GM12878 (cell line): ENCODE measurements at regions not wholly inside any gene's neighbourhood (a gene's known extent, or its start where the extent isn't known, plus 50 kb on each side); places are given as distances from the start of the nearest gene placed in this dataset.

Source experiments
- ATAC-seq: fragments of 200-7000 bp; cut with Tn5 transposase; 3 replicates; pipeline ENCODE4 v1.9.1; 2020; ENCODE audit warnings: mild to moderate bottlenecking, moderate library complexity
- BruUV-seq: library from RNA; stranded (reverse); fragments of 400-500 nt; replicated peaks from 2 replicates; lab custom pipeline; 2021; lab: Mats Ljungman, UMichigan
- CTCF ChIA-PET: fragments of 300-600 bp; sonication (Branson Sonifier 250); formaldehyde crosslinking; extraction: SDS; loops from one replicate; lab custom pipeline; 2021; ENCODE audit warnings: inconsistent platforms; lab: Yijun Ruan, JAX
- POLR2A ChIA-PET: fragments of 350-600 bp; formaldehyde crosslinking; extraction: SDS; loops from one replicate; lab custom pipeline; 2021; ENCODE audit warnings: inconsistent platforms; lab: Charles Lee
- RAD21 ChIA-PET: fragments of 300-600 bp; sonication (Branson Sonifier 250); formaldehyde crosslinking; loops from one replicate; lab custom pipeline; 2023; ENCODE audit warnings: antibody characterized with exemption; ENCODE audit not compliant: unreplicated experiment; lab: Charles Lee
- SMC1A ChIA-PET: fragments of 300-600 bp; sonication (Branson Sonifier 250); formaldehyde crosslinking; loops from one replicate; lab custom pipeline; 2023; ENCODE audit not compliant: unreplicated experiment, uncharacterized antibody; lab: Charles Lee
- DNase-seq: peaks from one replicate; pipeline ENCODE4 v3.0.0-alpha.2; 2011; ENCODE audit warnings: low read depth, low spot score
- FAIRE-seq: peaks from 3 replicates; lab custom pipeline; 2011; peaks lifted over from hg19 to GRCh38; lab: Jason Lieb, UNC
- H2AFZ ChIP-seq: 2 replicates; pipeline ENCODE4 v1.6.0; 2011; ENCODE audit warnings: low read depth, low read length, control low read depth; ENCODE audit not compliant: control insufficient read depth
- H3K27ac ChIP-seq: 2 replicates; pipeline ENCODE4 v1.5.1; 2011; ENCODE audit warnings: control low read depth; ENCODE audit not compliant: control insufficient read depth, insufficient read depth
- H3K27me3 ChIP-seq, 2 experiments: replicated peaks in 1 of 2; 2 replicates each; pipeline versions ENCODE4 v1.6.0 to v1.6.1; 2011; ENCODE audit warnings: low read length in 1 of 2; ENCODE audit not compliant: control insufficient read depth in 2 of 2, insufficient read depth in 2 of 2
- H3K36me3 ChIP-seq, 2 experiments: 2 replicates each; pipeline ENCODE4 v1.5.1; 2011; ENCODE audit warnings: low read length in 1 of 2; ENCODE audit not compliant: control insufficient read depth in 2 of 2, insufficient read depth in 2 of 2
- H3K4me1 ChIP-seq: 2 replicates; pipeline ENCODE4 v1.6.1; 2011; ENCODE audit warnings: mild to moderate bottlenecking, low read length, moderate library complexity, mixed read lengths; ENCODE audit not compliant: control insufficient read depth, insufficient read depth
- H3K4me2 ChIP-seq: 2 replicates; pipeline ENCODE4 v1.6.0; 2011; ENCODE audit warnings: control low read depth; ENCODE audit not compliant: control insufficient read depth, insufficient read depth
- H3K4me3 ChIP-seq: fragments of 200-600 bp; sonication (generic); 2 replicates; pipeline ENCODE4 v1.5.1; 2016
- H3K79me2 ChIP-seq: 2 replicates; pipeline ENCODE4 v1.6.0; 2011; ENCODE audit warnings: low read length; ENCODE audit not compliant: control insufficient read depth, insufficient read depth
- H3K9ac ChIP-seq: 2 replicates; pipeline ENCODE4 v1.8.0; 2011; ENCODE audit warnings: low read length, control low read depth, mixed read lengths; ENCODE audit not compliant: control insufficient read depth, insufficient read depth
- H3K9me3 ChIP-seq: replicated peaks from 3 replicates; pipeline ENCODE4 v1.5.1; 2011; ENCODE audit warnings: mild to moderate bottlenecking, low read length; ENCODE audit not compliant: control insufficient read depth, insufficient read depth
- H4K20me1 ChIP-seq: 2 replicates; pipeline ENCODE4 v1.6.0; 2011; ENCODE audit not compliant: control insufficient read depth, insufficient read depth
- BACH1 ChIP-seq: fragments of 450-650 bp; IDR thresholded peaks from 2 replicates; pipeline ENCODE4 v1.6.1; 2017; ENCODE audit warnings: mild to moderate bottlenecking, borderline replicate concordance
- CHD2 ChIP-seq: IDR thresholded peaks from 2 replicates; pipeline ENCODE4 v1.6.1; 2011; ENCODE audit warnings: low read depth, low read length, improper control_type of control experiment, borderline replicate concordance
- MTA2 ChIP-seq: fragments of 450-650 bp; IDR thresholded peaks from 2 replicates; pipeline ENCODE4 v1.6.1; 2016; ENCODE audit warnings: low read depth, mild to moderate bottlenecking, moderate library complexity
- RELB ChIP-seq: fragments of 450-650 bp; IDR thresholded peaks from 2 replicates; pipeline ENCODE4 v1.6.1; 2017; ENCODE audit warnings: low read depth, mild to moderate bottlenecking, moderate library complexity
- RUNX3 ChIP-seq: IDR thresholded peaks from 2 replicates; pipeline ENCODE4 v1.6.1; 2012; ENCODE audit warnings: low read length, inconsistent platforms
- SMARCA5 ChIP-seq: fragments of 450-650 bp; IDR thresholded peaks from 2 replicates; pipeline ENCODE4 v1.6.1; 2017; ENCODE audit warnings: mild to moderate bottlenecking
- WGBS: methylation state at CpG from one replicate; pipeline ENCODE4 v1.1.6; 2016; ENCODE audit warnings: low lambda C conversion rate; ENCODE audit not compliant: insufficient replicate concordance, insufficient coverage; ENCODE audit errors: missing lambda C conversion rate; 5-methylcytosine and 5-hydroxymethylcytosine counted together
- in situ Hi-C: fragments of 300-500 bp; cut with MboI; formaldehyde crosslinking; loops from 9 replicates; pipeline ENCODE4 v1.14.3; 2018; ENCODE audit warnings: mixed read lengths
- intact Hi-C: fragments of 100-400 bp; cut with micrococcal nuclease; formaldehyde crosslinking; loops from one replicate; pipeline ENCODE4 v1.14.2; 2022; ENCODE audit not compliant: unreplicated experiment

- no peaks in the 10 kb centered on the region for H3K36me3 ChIP-seq
- H2AFZ ChIP-seq = no peak overlapping the region
- CTCF ChIA-PET = interaction anchor here (0.6 to 8.3 kb wide), 7 partner anchors 8 to 686 kb away, joined by 3 to 318 read pairs (median 4); no protein-coding TSS in a partner anchor
- DNase-seq (no peak), ATAC-seq (peak; percentile 39; the same call in 2 of the 3 replicates), FAIRE-seq (no peak)
- no peaks in the 10 kb centered on the region for H3K27me3 ChIP-seq
- POLR2A ChIA-PET = no interaction called here
- no peaks in the 10 kb centered on the region for H3K79me2 ChIP-seq
- H3K9ac ChIP-seq = no peak overlapping the region
- no peaks in the 10 kb centered on the region for H3K9me3 ChIP-seq
- TF ChIP-seq BACH1 (no peak), RELB (no peak), CHD2 (no peak), SMARCA5 (no peak), MTA2 (peak; percentile 18; the same call in 1 of the 2 replicates), RUNX3 (peak; percentile 80)
- SMC1A ChIA-PET = interaction anchor here (1.3 to 6.6 kb wide), 2 partner anchors 72 to 119 kb away, joined by 3 to 186 read pairs; no protein-coding TSS in a partner anchor
- RAD21 ChIA-PET = no interaction called here
- no peak overlapping the region for H3K27ac ChIP-seq
- no peaks in the 10 kb centered on the region for H3K4me1 ChIP-seq
- no peak overlapping the region for H3K4me3 ChIP-seq
- intact Hi-C loops (loop anchor here (10.0 kb wide), 1 partner anchor 244 kb away; no protein-coding TSS in a partner anchor), in situ Hi-C loops (no loop called here)
- H4K20me1 ChIP-seq = no peaks in the 10 kb centered on the region
- 0% methylated on average over 3 of the region's 3 CpGs for WGBS
- no TSS peak for BruUV-seq
- no peak overlapping the region for H3K4me2 ChIP-seq
These were observed 73.0 kb upstream of the GOLIM4 start for GRCh38 chr3:168168743-168169142.
